ENCODE measurements at regions not wholly inside any gene's neighbourhood (a gene's known extent, or its start where the extent isn't known, plus 50 kb on each side); places are given as distances from the start of the nearest gene placed in this dataset.

DNA sequence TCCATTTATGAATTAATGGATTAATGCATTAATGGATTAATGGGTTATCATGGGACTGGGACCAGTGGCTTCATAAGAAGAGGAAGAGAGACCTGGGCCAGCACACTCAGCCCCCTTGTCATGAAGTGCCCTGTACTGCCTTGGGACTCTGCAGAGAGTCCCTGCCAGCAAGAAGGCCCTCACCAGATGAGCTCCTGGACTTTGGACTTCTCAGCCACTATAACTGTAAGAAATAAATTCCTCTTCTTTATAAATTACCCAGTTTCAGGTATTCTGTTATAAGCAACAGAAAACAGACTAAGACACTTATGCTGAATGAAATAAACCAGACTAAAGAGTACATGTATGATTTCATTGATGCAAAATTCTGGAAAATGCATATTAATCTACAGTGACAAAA is 119.4 kb upstream of the MSX1 start:
- Histone ChIP-seq H3K4me1 (no peaks in the 10 kb centered on the region), H3K27ac (no peak overlapping the region), H3K9me3 (peaks cover 0 to 5% of the 10 kb centered on the region in 2 donors), H3K36me3 (no peaks in the 10 kb centered on the region), H3K4me3 (no peak overlapping the region), H3K27me3 (no peaks in the 10 kb centered on the region)
- TF ChIP-seq, protein P1, sequence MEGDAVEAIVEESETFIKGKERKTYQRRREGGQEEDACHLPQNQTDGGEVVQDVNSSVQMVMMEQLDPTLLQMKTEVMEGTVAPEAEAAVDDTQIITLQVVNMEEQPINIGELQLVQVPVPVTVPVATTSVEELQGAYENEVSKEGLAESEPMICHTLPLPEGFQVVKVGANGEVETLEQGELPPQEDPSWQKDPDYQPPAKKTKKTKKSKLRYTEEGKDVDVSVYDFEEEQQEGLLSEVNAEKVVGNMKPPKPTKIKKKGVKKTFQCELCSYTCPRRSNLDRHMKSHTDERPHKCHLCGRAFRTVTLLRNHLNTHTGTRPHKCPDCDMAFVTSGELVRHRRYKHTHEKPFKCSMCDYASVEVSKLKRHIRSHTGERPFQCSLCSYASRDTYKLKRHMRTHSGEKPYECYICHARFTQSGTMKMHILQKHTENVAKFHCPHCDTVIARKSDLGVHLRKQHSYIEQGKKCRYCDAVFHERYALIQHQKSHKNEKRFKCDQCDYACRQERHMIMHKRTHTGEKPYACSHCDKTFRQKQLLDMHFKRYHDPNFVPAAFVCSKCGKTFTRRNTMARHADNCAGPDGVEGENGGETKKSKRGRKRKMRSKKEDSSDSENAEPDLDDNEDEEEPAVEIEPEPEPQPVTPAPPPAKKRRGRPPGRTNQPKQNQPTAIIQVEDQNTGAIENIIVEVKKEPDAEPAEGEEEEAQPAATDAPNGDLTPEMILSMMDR (IDR thresholded peaks at IDR 0.05): no peak
- intact Hi-C loops (cut with DNase I): no loop called here
- DNase-seq (ENCODE audit: low spot score in 2 of 2): no peak

DNA sequence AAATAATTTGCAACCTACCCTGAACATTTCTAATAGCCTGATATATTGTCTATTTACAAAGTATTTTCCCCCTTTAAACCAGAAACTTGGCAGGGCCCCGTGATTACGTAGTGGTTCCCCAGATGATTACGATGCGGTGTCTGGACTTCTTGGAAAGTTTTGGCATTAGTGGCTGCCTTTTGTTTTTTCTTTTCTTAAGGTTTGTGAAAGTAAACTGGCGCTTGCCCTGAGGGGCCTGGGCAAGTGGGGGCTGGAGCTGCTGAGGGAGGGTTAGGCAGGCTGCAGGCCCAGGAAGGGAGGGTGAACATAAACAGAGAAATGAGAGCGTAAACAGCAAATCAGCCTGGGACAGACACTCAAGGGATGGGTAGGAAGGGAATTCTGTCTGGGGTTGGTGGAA is 123.6 kb upstream of the MSX1 start:
- no peaks in the 10 kb centered on the region for H3K9me3 ChIP-seq
- TF ChIP-seq, protein P1 (IDR thresholded peaks at IDR 0.05): no peak
- no peak overlapping the region for H3K27ac ChIP-seq
- no peak overlapping the region for H3K4me3 ChIP-seq
- H3K27me3 ChIP-seq: no peaks in the 10 kb centered on the region
- H3K36me3 ChIP-seq: no peaks in the 10 kb centered on the region
- intact Hi-C loops (cut with DNase I): no loop called here
- DNase-seq (ENCODE audit: low spot score in 2 of 2): no peak
- no peaks in the 10 kb centered on the region for H3K4me1 ChIP-seq

DNA sequence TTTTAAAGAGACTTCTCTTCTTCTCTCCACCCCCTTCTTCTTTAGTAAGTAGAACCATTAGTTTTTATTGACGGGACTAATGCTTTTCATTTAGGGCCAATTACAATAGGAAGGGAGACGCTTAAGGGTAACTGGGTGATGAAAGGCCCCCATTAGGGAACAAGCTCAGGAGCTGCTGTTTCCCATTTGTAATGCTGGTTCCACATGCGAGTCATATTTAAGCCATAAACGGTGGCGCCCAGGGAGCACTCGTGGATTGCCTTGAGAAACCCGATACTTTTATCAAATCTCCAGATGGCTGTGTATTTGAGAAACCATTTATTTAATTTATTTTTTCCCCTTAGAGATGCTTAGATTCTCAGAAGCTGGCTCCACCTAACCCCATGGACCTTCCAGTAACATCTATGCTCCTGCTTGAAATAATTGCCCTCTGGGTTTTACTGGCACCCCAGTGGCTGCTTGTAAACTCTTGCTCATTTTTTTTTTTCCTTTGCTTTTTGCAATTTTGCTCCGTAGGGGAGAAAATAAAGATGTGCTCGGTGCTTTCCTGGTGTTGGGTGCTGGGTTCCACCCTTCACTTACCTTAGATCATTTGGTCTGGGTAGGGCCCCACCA is 124.2 kb upstream of the MSX1 start:
- DNase-seq (ENCODE audit: low spot score in 2 of 2): no peak
- H3K27ac ChIP-seq: no peak overlapping the region
- intact Hi-C loops (cut with DNase I): no loop called here
- TF ChIP-seq, protein P1 (IDR thresholded peaks at IDR 0.05): no peak
- no peak overlapping the region for H3K4me3 ChIP-seq
- H3K36me3 ChIP-seq: no peaks in the 10 kb centered on the region
- no peaks in the 10 kb centered on the region for H3K27me3 ChIP-seq
- H3K9me3 ChIP-seq: no peaks in the 10 kb centered on the region
- no peaks in the 10 kb centered on the region for H3K4me1 ChIP-seq

DNA sequence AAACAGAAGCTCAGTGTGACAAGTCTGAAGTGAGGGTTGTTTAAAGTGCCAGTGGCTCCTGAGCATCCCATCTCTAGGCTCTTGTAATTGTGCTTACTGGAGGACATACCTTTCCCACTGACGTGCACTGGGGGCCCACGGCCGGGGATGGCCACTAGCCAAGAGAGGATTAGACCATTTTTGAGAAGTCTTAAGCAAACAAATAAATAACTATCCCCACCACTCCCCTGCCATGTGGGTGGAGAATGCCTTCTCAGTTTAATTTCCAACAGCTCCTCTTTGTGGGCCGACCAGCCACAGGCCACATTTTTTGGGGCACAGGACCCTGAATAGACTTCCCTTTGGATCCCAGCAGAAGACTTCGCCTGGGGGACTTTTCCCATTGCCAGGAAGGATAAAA is 125.0 kb upstream of the MSX1 start:
- H3K4me1 ChIP-seq: no peaks in the 10 kb centered on the region
- intact Hi-C loops (cut with DNase I): no loop called here
- H3K36me3 ChIP-seq: no peaks in the 10 kb centered on the region
- H3K9me3 ChIP-seq: no peaks in the 10 kb centered on the region
- TF ChIP-seq, protein P1 (IDR thresholded peaks at IDR 0.05): no peak
- H3K4me3 ChIP-seq: no peak overlapping the region
- no peak overlapping the region for H3K27ac ChIP-seq
- H3K27me3 ChIP-seq: no peaks in the 10 kb centered on the region
- DNase-seq (ENCODE audit: low spot score in 2 of 2): no peak

DNA sequence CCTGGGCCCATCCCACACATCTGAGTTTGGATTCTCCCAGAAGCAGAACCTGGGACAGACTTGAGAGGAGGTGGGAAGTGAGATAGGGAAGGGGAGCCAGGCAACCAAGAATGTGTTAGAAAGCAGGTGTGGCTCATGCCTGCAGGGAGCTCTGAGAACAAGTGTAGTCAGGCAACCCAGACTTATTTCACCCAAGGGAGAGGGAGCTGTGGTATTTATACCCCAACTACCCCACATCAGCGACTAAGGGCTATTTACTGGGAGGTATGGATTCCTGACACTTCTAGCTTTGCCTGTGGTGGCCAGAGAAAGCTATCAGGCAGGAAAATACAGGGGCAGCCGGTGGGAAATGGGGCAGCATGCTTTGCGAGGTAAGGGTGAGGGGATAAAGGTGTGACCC is 125.8 kb upstream of the MSX1 start:
- H3K4me3 ChIP-seq: no peak overlapping the region
- no peaks in the 10 kb centered on the region for H3K27me3 ChIP-seq
- H3K9me3 ChIP-seq: no peaks in the 10 kb centered on the region
- intact Hi-C loops (cut with DNase I): no loop called here
- H3K27ac ChIP-seq: no peak overlapping the region
- DNase-seq (ENCODE audit: low spot score in 2 of 2): no peak
- TF ChIP-seq, protein P1 (IDR thresholded peaks at IDR 0.05): no peak
- H3K4me1 ChIP-seq: no peaks in the 10 kb centered on the region
- no peaks in the 10 kb centered on the region for H3K36me3 ChIP-seq

DNA sequence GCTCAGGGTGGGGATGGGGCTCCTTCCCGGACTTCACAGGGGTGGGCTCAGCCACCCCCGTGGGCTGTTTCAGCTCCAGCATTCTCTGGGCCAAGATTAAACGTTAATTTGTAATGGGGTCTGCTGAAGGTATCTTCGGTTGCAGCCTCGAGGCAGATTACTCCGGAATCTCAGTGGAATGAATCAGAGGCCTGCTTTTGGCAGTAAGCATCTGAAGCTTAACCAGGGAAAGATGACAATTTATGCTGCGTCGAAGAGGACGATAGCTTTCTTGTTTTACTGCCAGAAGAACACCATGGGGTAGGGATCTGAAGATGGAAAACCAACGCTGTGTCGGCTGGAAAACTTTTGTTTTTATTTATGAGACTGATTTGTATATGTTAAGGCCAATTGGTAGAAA is 129.2 kb upstream of the MSX1 start:
- no peaks in the 10 kb centered on the region for H3K36me3 ChIP-seq
- H3K4me1 ChIP-seq: no peaks in the 10 kb centered on the region
- no peak overlapping the region for H3K27ac ChIP-seq
- no peak overlapping the region for H3K4me3 ChIP-seq
- no peaks in the 10 kb centered on the region for H3K27me3 ChIP-seq
- TF ChIP-seq, protein P1 (IDR thresholded peaks at IDR 0.05): no peak
- intact Hi-C loops (cut with DNase I): no loop called here
- H3K9me3 ChIP-seq: peaks cover 0 to 12% of the 10 kb centered on the region in 2 donors
- no peak for DNase-seq (ENCODE audit: low spot score in 2 of 2)
